ENCODE measurements at regions not wholly inside any gene's neighbourhood (a gene's known extent, or its start where the extent isn't known, plus 50 kb on each side); places are given as distances from the start of the nearest gene placed in this dataset.

DNA sequence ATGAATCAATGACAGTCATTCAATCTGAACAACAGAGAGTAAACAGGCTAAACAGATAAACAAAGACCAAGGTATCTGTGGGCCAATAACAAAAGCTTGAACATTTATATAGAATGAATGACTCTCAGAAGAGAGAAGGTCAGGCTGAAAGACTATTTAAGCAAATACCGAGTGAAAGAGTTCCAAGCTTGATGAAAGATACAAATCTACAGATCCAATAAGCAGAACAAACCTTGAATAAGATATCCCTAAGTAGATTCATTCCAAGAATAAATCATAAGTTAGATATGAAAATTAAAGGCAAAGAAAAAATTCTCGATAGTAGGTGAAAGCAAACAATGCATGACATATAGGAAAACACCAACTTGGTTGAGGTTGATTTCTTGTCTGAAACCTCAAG, 376.4 kb upstream of the IGFBP3 start:
- H3K36me3 Mint-ChIP-seq = no peaks in the 10 kb centered on the region
- H3K4me1 Mint-ChIP-seq = no peaks in the 10 kb centered on the region
- H3K27ac Mint-ChIP-seq = no peak overlapping the region
- TF ChIP-seq FOXK1 (CRISPR knock-in tag; IDR thresholded peaks at IDR 0.05) = no peak
- no peak for TF ChIP-seq NFATC4 (CRISPR knock-in tag; IDR thresholded peaks at IDR 0.05)
- no peak for TF ChIP-seq SOX15 (CRISPR knock-in tag; IDR thresholded peaks at IDR 0.05)
- no peak for TF ChIP-seq NFE2L1 (CRISPR knock-in tag; IDR thresholded peaks at IDR 0.05)
- TF ChIP-seq FOXP1 (CRISPR knock-in tag; IDR thresholded peaks at IDR 0.05; ENCODE audit: borderline replicate concordance) = no peak
- no peak for TF ChIP-seq CBFB (CRISPR knock-in tag; IDR thresholded peaks at IDR 0.05; ENCODE audit: low read depth)
- no peak for TF ChIP-seq MXD4 (CRISPR knock-in tag; IDR thresholded peaks at IDR 0.05; ENCODE audit: borderline replicate concordance)
- no peak for TF ChIP-seq ZNF263 (CRISPR knock-in tag; IDR thresholded peaks at IDR 0.05; ENCODE audit: low read depth)
- TF ChIP-seq, protein P1, sequence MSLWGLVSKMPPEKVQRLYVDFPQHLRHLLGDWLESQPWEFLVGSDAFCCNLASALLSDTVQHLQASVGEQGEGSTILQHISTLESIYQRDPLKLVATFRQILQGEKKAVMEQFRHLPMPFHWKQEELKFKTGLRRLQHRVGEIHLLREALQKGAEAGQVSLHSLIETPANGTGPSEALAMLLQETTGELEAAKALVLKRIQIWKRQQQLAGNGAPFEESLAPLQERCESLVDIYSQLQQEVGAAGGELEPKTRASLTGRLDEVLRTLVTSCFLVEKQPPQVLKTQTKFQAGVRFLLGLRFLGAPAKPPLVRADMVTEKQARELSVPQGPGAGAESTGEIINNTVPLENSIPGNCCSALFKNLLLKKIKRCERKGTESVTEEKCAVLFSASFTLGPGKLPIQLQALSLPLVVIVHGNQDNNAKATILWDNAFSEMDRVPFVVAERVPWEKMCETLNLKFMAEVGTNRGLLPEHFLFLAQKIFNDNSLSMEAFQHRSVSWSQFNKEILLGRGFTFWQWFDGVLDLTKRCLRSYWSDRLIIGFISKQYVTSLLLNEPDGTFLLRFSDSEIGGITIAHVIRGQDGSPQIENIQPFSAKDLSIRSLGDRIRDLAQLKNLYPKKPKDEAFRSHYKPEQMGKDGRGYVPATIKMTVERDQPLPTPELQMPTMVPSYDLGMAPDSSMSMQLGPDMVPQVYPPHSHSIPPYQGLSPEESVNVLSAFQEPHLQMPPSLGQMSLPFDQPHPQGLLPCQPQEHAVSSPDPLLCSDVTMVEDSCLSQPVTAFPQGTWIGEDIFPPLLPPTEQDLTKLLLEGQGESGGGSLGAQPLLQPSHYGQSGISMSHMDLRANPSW (CRISPR knock-in tag; conservative IDR thresholded peaks at IDR 0.05; ENCODE audit: low read depth) = no peak
- TF ChIP-seq, protein P2, sequence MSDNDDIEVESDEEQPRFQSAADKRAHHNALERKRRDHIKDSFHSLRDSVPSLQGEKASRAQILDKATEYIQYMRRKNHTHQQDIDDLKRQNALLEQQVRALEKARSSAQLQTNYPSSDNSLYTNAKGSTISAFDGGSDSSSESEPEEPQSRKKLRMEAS (CRISPR knock-in tag; IDR thresholded peaks at IDR 0.05) = no peak
- TF ChIP-seq ESRRA (CRISPR knock-in tag; IDR thresholded peaks at IDR 0.05; ENCODE audit: borderline replicate concordance) = no peak
- TF ChIP-seq NR2C2 (CRISPR knock-in tag; IDR thresholded peaks at IDR 0.05) = no peak
- no peak for TF ChIP-seq IRF2 (CRISPR knock-in tag; IDR thresholded peaks at IDR 0.05; ENCODE audit: borderline replicate concordance, low read depth)
- no peak for TF ChIP-seq SMAD4 (CRISPR knock-in tag; IDR thresholded peaks at IDR 0.05)
- TF ChIP-seq ATF1 (CRISPR knock-in tag; IDR thresholded peaks at IDR 0.05) = no peak
- no peak for TF ChIP-seq TP53 (CRISPR knock-in tag; IDR thresholded peaks at IDR 0.05)
- TF ChIP-seq, protein P3, sequence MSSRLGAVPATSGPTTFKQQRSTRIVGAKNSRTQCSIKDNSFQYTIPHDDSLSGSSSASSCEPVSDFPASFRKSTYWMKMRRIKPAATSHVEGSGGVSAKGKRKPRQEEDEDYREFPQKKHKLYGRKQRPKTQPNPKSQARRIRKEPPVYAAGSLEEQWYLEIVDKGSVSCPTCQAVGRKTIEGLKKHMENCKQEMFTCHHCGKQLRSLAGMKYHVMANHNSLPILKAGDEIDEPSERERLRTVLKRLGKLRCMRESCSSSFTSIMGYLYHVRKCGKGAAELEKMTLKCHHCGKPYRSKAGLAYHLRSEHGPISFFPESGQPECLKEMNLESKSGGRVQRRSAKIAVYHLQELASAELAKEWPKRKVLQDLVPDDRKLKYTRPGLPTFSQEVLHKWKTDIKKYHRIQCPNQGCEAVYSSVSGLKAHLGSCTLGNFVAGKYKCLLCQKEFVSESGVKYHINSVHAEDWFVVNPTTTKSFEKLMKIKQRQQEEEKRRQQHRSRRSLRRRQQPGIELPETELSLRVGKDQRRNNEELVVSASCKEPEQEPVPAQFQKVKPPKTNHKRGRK (CRISPR knock-in tag; IDR thresholded peaks at IDR 0.05; ENCODE audit: borderline replicate concordance) = no peak
- no peak for TF ChIP-seq ZNF416 (CRISPR knock-in tag; IDR thresholded peaks at IDR 0.05)
- H3K27me3 Mint-ChIP-seq (ENCODE audit: low read depth) = no peaks in the 10 kb centered on the region
- POLR2A ChIA-PET = no interaction called here
- H3K9me3 Mint-ChIP-seq = no peaks in the 10 kb centered on the region
- CTCF ChIA-PET = no interaction called here
- ATAC-seq (no peak), DNase-seq (ENCODE audit: low spot score) (no peak)
- H3K4me3 Mint-ChIP-seq = no peak overlapping the region

DNA sequence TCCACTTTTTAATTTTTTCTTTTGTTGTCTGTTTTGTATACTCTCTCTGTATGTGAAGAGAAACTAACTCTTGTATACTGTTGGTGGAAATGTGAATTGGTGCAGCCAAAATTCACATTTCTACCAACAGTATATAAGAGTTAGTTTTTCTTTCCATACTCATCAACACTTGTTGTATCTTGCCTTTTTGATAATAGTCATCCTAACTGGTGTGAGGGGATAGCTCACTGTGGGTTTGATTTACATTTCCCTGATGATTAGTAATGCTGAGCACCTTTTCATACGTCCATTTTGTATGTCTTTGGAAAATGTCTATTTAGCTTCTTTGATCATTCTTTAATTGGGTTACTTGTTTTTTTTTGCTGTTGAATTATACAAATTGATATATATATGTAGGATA, 375.5 kb upstream of the IGFBP3 start:
- no peaks in the 10 kb centered on the region for H3K9me3 Mint-ChIP-seq
- no peaks in the 10 kb centered on the region for H3K4me1 Mint-ChIP-seq
- CTCF ChIA-PET = no interaction called here
- ATAC-seq = no peak
- H3K27ac Mint-ChIP-seq = no peak overlapping the region
- no peaks in the 10 kb centered on the region for H3K36me3 Mint-ChIP-seq
- no peaks in the 10 kb centered on the region for H3K27me3 Mint-ChIP-seq (ENCODE audit: low read depth)
- POLR2A ChIA-PET = no interaction called here
- no peak overlapping the region for H3K4me3 Mint-ChIP-seq
- DNase-seq (ENCODE audit: low spot score) = no peak
- TF ChIP-seq CBFB (CRISPR knock-in tag; IDR thresholded peaks at IDR 0.05; ENCODE audit: low read depth) (no peak), ZNF317 (CRISPR knock-in tag; IDR thresholded peaks at IDR 0.05; ENCODE audit: borderline replicate concordance, low read depth) (no peak), NFYB (CRISPR knock-in tag; conservative IDR thresholded peaks at IDR 0.05; ENCODE audit: low read depth) (no peak), ATF1 (CRISPR knock-in tag; IDR thresholded peaks at IDR 0.05) (no peak), SOX15 (CRISPR knock-in tag; IDR thresholded peaks at IDR 0.05) (no peak), OVOL2 (CRISPR knock-in tag; IDR thresholded peaks at IDR 0.05; ENCODE audit: borderline replicate concordance) (no peak), TP53 (CRISPR knock-in tag; IDR thresholded peaks at IDR 0.05) (no peak)
- TF ChIP-seq, protein P4, sequence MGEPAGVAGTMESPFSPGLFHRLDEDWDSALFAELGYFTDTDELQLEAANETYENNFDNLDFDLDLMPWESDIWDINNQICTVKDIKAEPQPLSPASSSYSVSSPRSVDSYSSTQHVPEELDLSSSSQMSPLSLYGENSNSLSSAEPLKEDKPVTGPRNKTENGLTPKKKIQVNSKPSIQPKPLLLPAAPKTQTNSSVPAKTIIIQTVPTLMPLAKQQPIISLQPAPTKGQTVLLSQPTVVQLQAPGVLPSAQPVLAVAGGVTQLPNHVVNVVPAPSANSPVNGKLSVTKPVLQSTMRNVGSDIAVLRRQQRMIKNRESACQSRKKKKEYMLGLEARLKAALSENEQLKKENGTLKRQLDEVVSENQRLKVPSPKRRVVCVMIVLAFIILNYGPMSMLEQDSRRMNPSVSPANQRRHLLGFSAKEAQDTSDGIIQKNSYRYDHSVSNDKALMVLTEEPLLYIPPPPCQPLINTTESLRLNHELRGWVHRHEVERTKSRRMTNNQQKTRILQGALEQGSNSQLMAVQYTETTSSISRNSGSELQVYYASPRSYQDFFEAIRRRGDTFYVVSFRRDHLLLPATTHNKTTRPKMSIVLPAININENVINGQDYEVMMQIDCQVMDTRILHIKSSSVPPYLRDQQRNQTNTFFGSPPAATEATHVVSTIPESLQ (CRISPR knock-in tag; IDR thresholded peaks at IDR 0.05) = no peak
- TF ChIP-seq, protein P5, sequence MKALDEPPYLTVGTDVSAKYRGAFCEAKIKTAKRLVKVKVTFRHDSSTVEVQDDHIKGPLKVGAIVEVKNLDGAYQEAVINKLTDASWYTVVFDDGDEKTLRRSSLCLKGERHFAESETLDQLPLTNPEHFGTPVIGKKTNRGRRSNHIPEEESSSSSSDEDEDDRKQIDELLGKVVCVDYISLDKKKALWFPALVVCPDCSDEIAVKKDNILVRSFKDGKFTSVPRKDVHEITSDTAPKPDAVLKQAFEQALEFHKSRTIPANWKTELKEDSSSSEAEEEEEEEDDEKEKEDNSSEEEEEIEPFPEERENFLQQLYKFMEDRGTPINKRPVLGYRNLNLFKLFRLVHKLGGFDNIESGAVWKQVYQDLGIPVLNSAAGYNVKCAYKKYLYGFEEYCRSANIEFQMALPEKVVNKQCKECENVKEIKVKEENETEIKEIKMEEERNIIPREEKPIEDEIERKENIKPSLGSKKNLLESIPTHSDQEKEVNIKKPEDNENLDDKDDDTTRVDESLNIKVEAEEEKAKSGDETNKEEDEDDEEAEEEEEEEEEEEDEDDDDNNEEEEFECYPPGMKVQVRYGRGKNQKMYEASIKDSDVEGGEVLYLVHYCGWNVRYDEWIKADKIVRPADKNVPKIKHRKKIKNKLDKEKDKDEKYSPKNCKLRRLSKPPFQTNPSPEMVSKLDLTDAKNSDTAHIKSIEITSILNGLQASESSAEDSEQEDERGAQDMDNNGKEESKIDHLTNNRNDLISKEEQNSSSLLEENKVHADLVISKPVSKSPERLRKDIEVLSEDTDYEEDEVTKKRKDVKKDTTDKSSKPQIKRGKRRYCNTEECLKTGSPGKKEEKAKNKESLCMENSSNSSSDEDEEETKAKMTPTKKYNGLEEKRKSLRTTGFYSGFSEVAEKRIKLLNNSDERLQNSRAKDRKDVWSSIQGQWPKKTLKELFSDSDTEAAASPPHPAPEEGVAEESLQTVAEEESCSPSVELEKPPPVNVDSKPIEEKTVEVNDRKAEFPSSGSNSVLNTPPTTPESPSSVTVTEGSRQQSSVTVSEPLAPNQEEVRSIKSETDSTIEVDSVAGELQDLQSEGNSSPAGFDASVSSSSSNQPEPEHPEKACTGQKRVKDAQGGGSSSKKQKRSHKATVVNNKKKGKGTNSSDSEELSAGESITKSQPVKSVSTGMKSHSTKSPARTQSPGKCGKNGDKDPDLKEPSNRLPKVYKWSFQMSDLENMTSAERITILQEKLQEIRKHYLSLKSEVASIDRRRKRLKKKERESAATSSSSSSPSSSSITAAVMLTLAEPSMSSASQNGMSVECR (CRISPR knock-in tag; IDR thresholded peaks at IDR 0.05; ENCODE audit: borderline replicate concordance) = no peak
- TF ChIP-seq, protein P6, sequence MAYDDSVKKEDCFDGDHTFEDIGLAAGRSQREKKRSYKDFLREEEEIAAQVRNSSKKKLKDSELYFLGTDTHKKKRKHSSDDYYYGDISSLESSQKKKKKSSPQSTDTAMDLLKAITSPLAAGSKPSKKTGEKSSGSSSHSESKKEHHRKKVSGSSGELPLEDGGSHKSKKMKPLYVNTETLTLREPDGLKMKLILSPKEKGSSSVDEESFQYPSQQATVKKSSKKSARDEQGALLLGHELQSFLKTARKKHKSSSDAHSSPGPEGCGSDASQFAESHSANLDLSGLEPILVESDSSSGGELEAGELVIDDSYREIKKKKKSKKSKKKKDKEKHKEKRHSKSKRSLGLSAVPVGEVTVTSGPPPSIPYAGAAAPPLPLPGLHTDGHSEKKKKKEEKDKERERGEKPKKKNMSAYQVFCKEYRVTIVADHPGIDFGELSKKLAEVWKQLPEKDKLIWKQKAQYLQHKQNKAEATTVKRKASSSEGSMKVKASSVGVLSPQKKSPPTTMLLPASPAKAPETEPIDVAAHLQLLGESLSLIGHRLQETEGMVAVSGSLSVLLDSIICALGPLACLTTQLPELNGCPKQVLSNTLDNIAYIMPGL (CRISPR knock-in tag; IDR thresholded peaks at IDR 0.05) = no peak
